Activated CD4-positive, alpha-beta T cell treated with anti-CD3 and anti-CD28 coated beads for 36 hours (primary cell): ENCODE measurements at regions not wholly inside any gene's neighbourhood (a gene's known extent, or its start where the extent isn't known, plus 50 kb on each side); places are given as distances from the start of the nearest gene placed in this dataset.
"Not testable (repeated sequence)": the region's sequence is repeated elsewhere in the genome, so short reads cannot be mapped to it uniquely, and the experiment has no call there.

ENCODE experiments used
- ATAC-seq: fragments of 200-7000 bp; cut with Tn5 transposase; one replicate; pipeline ENCODE4 v1.10.0; 2021; ENCODE audit warnings: mild to moderate bottlenecking, moderate library complexity
- CTCF ChIA-PET: fragments of 350-600 bp; sonication (Branson Sonifier 250); formaldehyde crosslinking; loops from one replicate; lab custom pipeline; 2021; ENCODE audit warnings: antibody characterized with exemption; lab: Charles Lee
- POLR2A ChIA-PET: fragments of 350-600 bp; sonication (Branson Sonifier 250); formaldehyde crosslinking; loops from one replicate; lab custom pipeline; 2021; ENCODE audit warnings: antibody characterized with exemption, inconsistent platforms; lab: Charles Lee
- DNase-seq: peaks from one replicate; pipeline ENCODE4 v3.0.0-alpha.2; 2020
- H3K27ac Mint-ChIP-seq: one replicate; pipeline ENCODE4 v1.8.0; 2021; ENCODE audit warnings: mixed read lengths
- H3K27me3 Mint-ChIP-seq: one replicate; pipeline ENCODE4 v1.8.0; 2021; ENCODE audit warnings: mixed read lengths
- H3K36me3 Mint-ChIP-seq: one replicate; pipeline ENCODE4 v1.8.0; 2021; ENCODE audit warnings: low read depth, mixed read lengths
- H3K4me1 Mint-ChIP-seq: one replicate; pipeline ENCODE4 v1.8.0; 2021; ENCODE audit warnings: mixed read lengths
- H3K4me3 Mint-ChIP-seq: one replicate; pipeline ENCODE4 v1.8.0; 2021; ENCODE audit warnings: mild to moderate bottlenecking, moderate library complexity, mixed read lengths
- H3K9me3 Mint-ChIP-seq: one replicate; pipeline ENCODE4 v1.8.0; 2021; ENCODE audit warnings: low read depth, mixed read lengths
- intact Hi-C, 2 experiments: fragments of 100-400 bp; cut with DNase I in 1 of 2; cut with micrococcal nuclease in 1 of 2; formaldehyde crosslinking; loops; one replicate each; pipeline versions ENCODE4 v1.14.2 to v1.15.1; 2022 to 2024; cut with DNase I, micrococcal nuclease

DNA sequence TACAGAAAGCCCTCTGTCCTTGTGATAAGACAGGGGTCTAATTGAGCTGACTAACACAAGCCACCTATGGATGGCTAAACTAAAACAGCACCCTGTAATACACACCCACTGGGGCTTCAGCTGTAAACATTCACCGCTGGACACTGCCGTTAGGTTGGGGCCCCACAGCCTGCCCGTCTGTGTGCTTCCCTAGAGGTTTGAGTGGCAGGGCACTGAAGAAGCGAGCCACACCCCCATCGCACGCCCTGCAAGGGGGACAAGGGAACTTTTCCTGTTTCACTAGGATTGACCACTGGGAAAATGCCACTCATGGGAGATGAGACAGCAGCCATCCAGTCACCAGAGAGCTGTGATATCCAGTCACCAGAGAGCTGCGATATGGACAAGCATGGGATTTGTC lies 335.7 kb upstream of the CFAP20DC start:
- no peak for ATAC-seq
- Mint-ChIP-seq H3K36me3 (peaks cover 3% of the 10 kb centered on the region), H3K4me3 (no peak overlapping the region), H3K4me1 (peaks cover 86% of the 10 kb centered on the region), H3K9me3 (peaks cover 1% of the 10 kb centered on the region), H3K27ac (peak overlapping the region; percentile 56), H3K27me3 (no peaks in the 10 kb centered on the region)
- DNase-seq: no peak
- POLR2A ChIA-PET: no interaction called here
- CTCF ChIA-PET: interaction anchor here (0.6 to 1.6 kb wide), 4 partner anchors 37 to 121 kb away, joined by 3 to 6 read pairs (median 4); no protein-coding TSS in a partner anchor
- intact Hi-C loops: loop anchor here (5.0 to 10.0 kb wide), 4 partner anchors 73 to 982 kb away; no protein-coding TSS in a partner anchor

- no peak overlapping the region for H3K27ac Mint-ChIP-seq
- ATAC-seq (no peak), DNase-seq (no peak)
- CTCF ChIA-PET: no interaction called here
- no peaks in the 10 kb centered on the region for H3K9me3 Mint-ChIP-seq
- intact Hi-C loops: loop anchor here in 1 of 2 experiments (10.0 kb wide), 1 partner anchor 484 kb away; no protein-coding TSS in a partner anchor
- H3K4me3 Mint-ChIP-seq: no peak overlapping the region
- peaks cover 49% of the 10 kb centered on the region for H3K4me1 Mint-ChIP-seq
- H3K27me3 Mint-ChIP-seq: no peaks in the 10 kb centered on the region
- POLR2A ChIA-PET: no interaction called here
- peaks cover 2% of the 10 kb centered on the region for H3K36me3 Mint-ChIP-seq
Measured at GRCh38 chr3:59381282-59381681, 331.5 kb upstream of the CFAP20DC start.

DNA sequence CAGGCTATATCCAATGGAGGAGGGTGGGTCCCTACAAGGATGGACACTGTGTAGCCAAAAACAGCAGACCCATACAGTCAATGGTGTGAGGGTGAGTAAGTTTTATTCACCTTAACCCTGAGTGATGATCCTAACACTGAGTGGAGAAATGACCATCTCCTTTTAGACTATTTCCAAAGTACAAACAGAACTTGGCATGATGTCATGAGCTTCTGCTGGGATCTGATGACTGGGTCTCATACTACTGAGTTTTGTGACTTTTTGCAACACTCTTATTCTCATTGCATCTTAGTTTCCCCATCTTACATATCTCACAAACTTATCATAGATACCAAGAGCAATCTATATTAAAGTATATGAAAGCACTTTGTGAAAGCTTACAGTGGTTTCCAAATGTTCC lies 330.3 kb upstream of the CFAP20DC start:
- peaks cover 38% of the 10 kb centered on the region for H3K4me1 Mint-ChIP-seq
- DNase-seq: no peak
- CTCF ChIA-PET: no interaction called here
- no peak overlapping the region for H3K27ac Mint-ChIP-seq
- no peaks in the 10 kb centered on the region for H3K9me3 Mint-ChIP-seq
- intact Hi-C loops: loop anchor here in 1 of 2 experiments (10.0 kb wide), 1 partner anchor 485 kb away; no protein-coding TSS in a partner anchor
- no peak overlapping the region for H3K4me3 Mint-ChIP-seq
- peak; percentile 39 for ATAC-seq
- POLR2A ChIA-PET: no interaction called here
- no peaks in the 10 kb centered on the region for H3K27me3 Mint-ChIP-seq
- H3K36me3 Mint-ChIP-seq: peaks cover 2% of the 10 kb centered on the region

DNA sequence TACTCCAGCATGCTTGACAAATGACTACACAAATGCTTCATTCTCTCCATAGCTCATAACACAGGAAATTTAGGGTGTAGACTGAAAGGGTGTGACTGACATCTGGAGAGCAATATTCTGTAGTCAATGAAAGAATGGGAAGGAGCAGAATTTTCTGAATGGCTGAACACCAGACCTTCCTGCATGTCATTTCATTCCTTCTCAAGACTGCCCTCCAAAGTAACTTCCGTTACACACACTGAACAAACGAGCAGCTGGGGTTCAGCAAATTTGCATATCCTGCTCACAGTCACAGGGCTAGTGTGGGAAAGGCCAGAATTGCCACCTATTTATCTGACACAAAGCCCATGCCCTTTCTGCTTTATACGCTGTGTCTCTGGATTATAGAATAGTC lies 325.0 kb upstream of the CFAP20DC start:
- no peaks in the 10 kb centered on the region for H3K27me3 Mint-ChIP-seq

GRCh38 chr3:59374091-59374817 lies 324.4 kb upstream of the CFAP20DC start:
- no peak overlapping the region for H3K27ac Mint-ChIP-seq
- H3K36me3 Mint-ChIP-seq: no peaks in the 10 kb centered on the region
- ATAC-seq (no peak), DNase-seq (no peak)
- no peaks in the 10 kb centered on the region for H3K9me3 Mint-ChIP-seq
- intact Hi-C loops: no loop called here
- H3K4me1 Mint-ChIP-seq: peaks cover 4% of the 10 kb centered on the region
- CTCF ChIA-PET: no interaction called here
- POLR2A ChIA-PET: no interaction called here
- H3K4me3 Mint-ChIP-seq: no peak overlapping the region
- H3K27me3 Mint-ChIP-seq: no peaks in the 10 kb centered on the region

More for the DNA sequence above, 325.0 kb upstream of the CFAP20DC start:
- no peak for DNase-seq
- Mint-ChIP-seq H3K4me3 (no peak overlapping the region), H3K36me3 (no peaks in the 10 kb centered on the region), H3K4me1 (no peaks in the 10 kb centered on the region), H3K9me3 (no peaks in the 10 kb centered on the region), H3K27ac (no peak overlapping the region)
- ChIA-PET CTCF (interaction anchor here (0.7 kb wide), 1 partner anchor 82 kb away, joined by 3 read pairs; no protein-coding TSS in a partner anchor), POLR2A (no interaction called here)
- ATAC-seq: peak; percentile 33
- intact Hi-C loops: no loop called here

GRCh38 chr3:59372346-59372745 lies 322.5 kb upstream of the CFAP20DC start:
- ATAC-seq (no peak), DNase-seq (no peak)
- H3K4me1 Mint-ChIP-seq: peaks cover 6% of the 10 kb centered on the region
- ChIA-PET CTCF (no interaction called here), POLR2A (no interaction called here)
- H3K4me3 Mint-ChIP-seq: no peak overlapping the region
- no peak overlapping the region for H3K27ac Mint-ChIP-seq
- H3K9me3 Mint-ChIP-seq: no peaks in the 10 kb centered on the region
- no peaks in the 10 kb centered on the region for H3K27me3 Mint-ChIP-seq
- H3K36me3 Mint-ChIP-seq: no peaks in the 10 kb centered on the region
- intact Hi-C loops: no loop called here

DNA sequence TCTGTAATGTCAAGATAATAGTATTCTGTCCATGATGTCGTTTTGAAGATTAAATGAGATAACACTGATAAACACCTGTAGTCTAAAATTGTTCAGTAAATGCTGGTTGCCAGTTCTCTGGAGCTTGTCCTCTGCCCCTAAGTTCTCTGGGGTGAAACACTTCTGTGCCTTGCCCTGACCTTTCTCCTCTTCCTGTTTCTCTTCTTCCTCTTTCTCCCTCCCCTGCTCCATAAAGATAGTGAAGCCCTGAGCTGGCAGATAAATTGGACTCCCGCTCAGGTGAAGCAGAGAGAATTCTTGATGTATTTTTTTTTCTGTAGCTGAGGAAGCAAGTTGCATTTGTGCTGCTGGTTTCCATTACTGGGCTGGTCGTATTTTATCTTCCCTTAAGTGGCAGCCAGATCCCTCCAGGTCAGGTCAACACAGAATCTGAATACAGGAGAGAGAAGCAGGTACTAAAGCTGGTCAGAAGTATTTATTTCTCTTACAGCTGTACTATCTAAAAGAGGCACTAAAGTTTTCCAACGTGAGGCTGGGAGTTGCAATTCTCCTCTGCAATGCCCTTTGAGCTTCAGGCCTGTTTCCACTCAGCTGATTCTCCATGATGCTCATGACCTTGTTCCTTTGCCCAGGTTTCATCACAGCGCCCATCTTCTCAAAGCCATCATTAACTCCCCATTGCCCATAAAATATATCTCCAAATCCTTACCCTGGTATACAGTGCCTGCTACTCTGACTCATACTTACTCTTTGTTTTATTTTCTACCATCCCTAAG lies 319.3 kb upstream of the CFAP20DC start:
- intact Hi-C loops: no loop called here
- peaks cover 7% of the 10 kb centered on the region for H3K9me3 Mint-ChIP-seq
- H3K27ac Mint-ChIP-seq: no peak overlapping the region
- ATAC-seq (no peak), DNase-seq (no peak)
- peaks cover 1% of the 10 kb centered on the region for H3K27me3 Mint-ChIP-seq
- ChIA-PET POLR2A (no interaction called here), CTCF (interaction anchor here (0.6 to 1.3 kb wide), 4 partner anchors 58 to 421 kb away, joined by 3 to 4 read pairs (median 3); no protein-coding TSS in a partner anchor)
- H3K4me3 Mint-ChIP-seq: no peak overlapping the region
- peaks cover 13% of the 10 kb centered on the region for H3K4me1 Mint-ChIP-seq
- H3K36me3 Mint-ChIP-seq: no peaks in the 10 kb centered on the region

DNA sequence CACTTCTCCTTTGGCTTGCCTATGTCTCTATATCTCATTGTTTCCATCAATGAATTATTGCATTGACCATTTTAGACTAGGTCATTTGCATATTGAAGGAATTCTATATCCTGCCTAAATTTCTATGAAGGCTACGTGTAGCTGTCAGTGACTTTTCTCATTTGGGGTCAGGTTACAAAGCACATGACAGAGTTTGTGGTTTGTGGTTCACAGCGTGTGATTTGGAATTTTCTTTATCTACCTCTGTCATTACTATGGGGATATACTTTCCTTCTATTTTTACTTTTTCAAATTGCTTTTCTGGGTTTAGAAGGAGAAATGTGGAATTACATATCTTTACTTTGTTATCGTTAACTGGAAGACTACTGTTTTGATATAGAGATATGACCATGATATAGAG lies 317.3 kb upstream of the CFAP20DC start:
- ChIA-PET CTCF (no interaction called here), POLR2A (no interaction called here)
- no peak overlapping the region for H3K4me3 Mint-ChIP-seq
- peaks cover 13% of the 10 kb centered on the region for H3K4me1 Mint-ChIP-seq
- ATAC-seq (no peak), DNase-seq (no peak)
- intact Hi-C loops: no loop called here
- peaks cover 7% of the 10 kb centered on the region for H3K9me3 Mint-ChIP-seq
- peaks cover 1% of the 10 kb centered on the region for H3K27me3 Mint-ChIP-seq
- no peak overlapping the region for H3K27ac Mint-ChIP-seq
- H3K36me3 Mint-ChIP-seq: no peaks in the 10 kb centered on the region

DNA sequence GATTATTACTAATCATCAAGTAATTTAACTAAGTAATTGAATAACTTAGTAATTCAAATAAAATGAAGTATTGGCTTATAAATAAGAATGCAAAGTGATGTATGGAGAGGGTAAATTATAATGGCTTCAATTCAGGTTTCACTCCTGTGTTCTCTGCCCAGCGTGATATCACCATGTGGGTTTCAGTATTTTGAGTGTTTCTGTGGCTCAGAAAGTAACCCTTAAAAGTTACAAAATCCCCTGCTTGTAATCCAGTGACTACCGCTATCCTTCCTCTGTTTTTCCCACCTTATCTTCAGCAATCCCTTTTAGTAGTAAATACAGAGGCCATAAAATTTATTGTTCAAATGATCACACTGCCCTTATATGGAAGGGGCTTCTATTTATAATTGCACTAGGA lies 316.4 kb upstream of the CFAP20DC start:
- Mint-ChIP-seq H3K27ac (no peak overlapping the region), H3K4me3 (no peak overlapping the region), H3K36me3 (no peaks in the 10 kb centered on the region), H3K27me3 (peaks cover 1% of the 10 kb centered on the region), H3K9me3 (peaks cover 7% of the 10 kb centered on the region), H3K4me1 (peaks cover 13% of the 10 kb centered on the region)
- CTCF ChIA-PET: no interaction called here
- DNase-seq (no peak), ATAC-seq (no peak)
- POLR2A ChIA-PET: no interaction called here
- intact Hi-C loops: no loop called here

DNA sequence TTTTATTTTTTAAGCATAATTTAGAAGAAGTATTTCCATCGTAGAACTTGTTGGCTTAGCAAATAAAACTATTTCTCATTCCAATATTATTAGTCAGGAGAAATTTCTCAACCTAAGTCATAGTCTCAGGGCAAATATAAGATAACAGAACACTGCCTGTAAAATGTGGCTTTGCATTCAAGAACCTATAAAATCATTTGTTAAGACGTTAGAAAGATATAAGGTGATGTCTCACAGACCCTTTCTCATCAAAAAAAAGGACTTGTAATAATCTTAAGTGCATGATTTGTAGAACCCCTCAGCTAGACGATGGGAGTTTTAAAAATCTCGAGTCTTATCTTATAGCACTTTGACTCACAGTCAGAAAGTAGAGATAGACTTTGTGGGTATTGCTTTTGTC lies 314.7 kb upstream of the CFAP20DC start:
- no peak overlapping the region for H3K4me3 Mint-ChIP-seq
- H3K36me3 Mint-ChIP-seq: no peaks in the 10 kb centered on the region
- no peak for DNase-seq
- no peak for ATAC-seq
- CTCF ChIA-PET: no interaction called here
- intact Hi-C loops: no loop called here
- no peak overlapping the region for H3K27ac Mint-ChIP-seq
- POLR2A ChIA-PET: no interaction called here
- H3K9me3 Mint-ChIP-seq: peaks cover 9% of the 10 kb centered on the region
- H3K4me1 Mint-ChIP-seq: peaks cover 11% of the 10 kb centered on the region
- H3K27me3 Mint-ChIP-seq: peaks cover 1% of the 10 kb centered on the region

DNA sequence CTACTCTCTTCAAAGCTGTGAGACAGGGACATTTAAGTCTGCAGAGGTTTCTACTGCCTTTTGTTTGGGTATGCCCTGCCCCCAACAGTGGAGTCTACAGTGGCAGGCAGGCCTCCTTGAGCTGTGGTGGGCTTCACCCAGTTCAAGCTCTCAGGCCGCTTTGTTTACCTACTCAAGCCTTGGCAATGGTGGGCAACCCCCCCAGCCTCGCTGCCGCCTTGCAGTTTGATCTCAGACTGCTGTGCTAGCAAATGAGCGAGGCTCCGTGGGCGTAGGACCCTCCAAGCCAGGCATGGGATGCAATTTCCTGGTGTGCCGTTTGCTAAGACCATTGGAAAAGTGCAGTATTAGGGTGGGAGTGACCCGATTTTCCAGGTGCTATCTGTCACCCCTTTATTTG lies 310.5 kb upstream of the CFAP20DC start:
- POLR2A ChIA-PET, H3K4me3 Mint-ChIP-seq, intact Hi-C loops, H3K36me3 Mint-ChIP-seq, H3K27ac Mint-ChIP-seq, ATAC-seq, H3K4me1 Mint-ChIP-seq, DNase-seq, H3K27me3 Mint-ChIP-seq, CTCF ChIA-PET: not testable (repeated sequence)
- H3K9me3 Mint-ChIP-seq: peaks cover 25% of the 10 kb centered on the region

DNA sequence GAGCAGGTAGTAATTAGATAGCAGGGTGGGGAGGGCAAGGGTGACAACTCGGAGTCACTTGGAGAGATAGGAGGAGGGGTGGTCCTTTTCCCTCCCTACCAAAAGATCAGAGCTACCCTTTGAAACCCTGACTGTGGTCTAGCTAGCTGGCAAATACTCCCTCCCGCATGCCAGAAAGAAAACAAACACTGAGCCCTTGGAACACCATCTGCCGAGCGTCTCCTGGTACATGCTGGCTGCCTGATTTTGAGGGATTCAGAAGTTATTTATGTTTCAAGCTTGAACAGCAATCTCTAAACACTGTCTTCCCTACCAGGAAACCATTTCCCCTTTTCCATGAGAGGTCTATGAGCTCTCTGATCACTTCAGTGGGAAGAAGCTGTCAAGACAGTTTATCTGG lies 291.6 kb upstream of the CFAP20DC start:
- no peak overlapping the region for H3K27ac Mint-ChIP-seq
- H3K4me1 Mint-ChIP-seq: no peaks in the 10 kb centered on the region
- POLR2A ChIA-PET: no interaction called here
- no peak overlapping the region for H3K4me3 Mint-ChIP-seq
- no peaks in the 10 kb centered on the region for H3K27me3 Mint-ChIP-seq
- no peaks in the 10 kb centered on the region for H3K36me3 Mint-ChIP-seq
- intact Hi-C loops: no loop called here
- ATAC-seq (no peak), DNase-seq (no peak)
- CTCF ChIA-PET: no interaction called here
- no peaks in the 10 kb centered on the region for H3K9me3 Mint-ChIP-seq
